ENCODE measurements at regions not wholly inside any gene's neighbourhood (a gene's known extent, or its start where the extent isn't known, plus 50 kb on each side); places are given as distances from the start of the nearest gene placed in this dataset.

DNA sequence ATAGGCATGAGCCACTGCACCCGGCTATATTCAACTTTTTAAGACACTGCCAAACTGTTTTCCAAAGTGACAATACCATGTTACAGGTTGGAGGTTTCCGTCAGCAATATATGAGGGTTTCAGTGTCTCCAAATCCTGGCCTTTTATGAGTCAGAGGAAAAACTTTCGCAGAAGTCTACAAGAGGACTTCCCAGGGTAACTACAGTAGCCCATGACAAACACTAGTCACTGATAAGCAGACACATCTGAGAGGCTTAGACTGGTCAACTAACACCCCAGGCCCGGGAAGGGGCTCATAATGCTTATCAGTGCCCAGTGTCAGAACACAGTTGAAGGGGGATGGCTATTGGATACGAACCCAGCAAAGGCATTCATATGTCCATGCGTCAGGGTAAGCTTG is 85.4 kb downstream of the SOX4 start:
- TF ChIP-seq, protein P1, sequence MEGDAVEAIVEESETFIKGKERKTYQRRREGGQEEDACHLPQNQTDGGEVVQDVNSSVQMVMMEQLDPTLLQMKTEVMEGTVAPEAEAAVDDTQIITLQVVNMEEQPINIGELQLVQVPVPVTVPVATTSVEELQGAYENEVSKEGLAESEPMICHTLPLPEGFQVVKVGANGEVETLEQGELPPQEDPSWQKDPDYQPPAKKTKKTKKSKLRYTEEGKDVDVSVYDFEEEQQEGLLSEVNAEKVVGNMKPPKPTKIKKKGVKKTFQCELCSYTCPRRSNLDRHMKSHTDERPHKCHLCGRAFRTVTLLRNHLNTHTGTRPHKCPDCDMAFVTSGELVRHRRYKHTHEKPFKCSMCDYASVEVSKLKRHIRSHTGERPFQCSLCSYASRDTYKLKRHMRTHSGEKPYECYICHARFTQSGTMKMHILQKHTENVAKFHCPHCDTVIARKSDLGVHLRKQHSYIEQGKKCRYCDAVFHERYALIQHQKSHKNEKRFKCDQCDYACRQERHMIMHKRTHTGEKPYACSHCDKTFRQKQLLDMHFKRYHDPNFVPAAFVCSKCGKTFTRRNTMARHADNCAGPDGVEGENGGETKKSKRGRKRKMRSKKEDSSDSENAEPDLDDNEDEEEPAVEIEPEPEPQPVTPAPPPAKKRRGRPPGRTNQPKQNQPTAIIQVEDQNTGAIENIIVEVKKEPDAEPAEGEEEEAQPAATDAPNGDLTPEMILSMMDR (IDR thresholded peaks at IDR 0.05) = no peak
- TF ChIP-seq POLR2A (IDR thresholded peaks at IDR 0.05) (no peak), POLR2AphosphoS5 (IDR thresholded peaks at IDR 0.05) (no peak)

Data from breast epithelium (tissue), 3 donors.